ENCODE measurements at regions not wholly inside any gene's neighbourhood (a gene's known extent, or its start where the extent isn't known, plus 50 kb on each side); places are given as distances from the start of the nearest gene placed in this dataset.
A peak's percentile ranks its signal among the peaks of the same experiment; 100 is the strongest.

GRCh38 chr10:78209970-78210369 lies 176.3 kb downstream of the RPS24 start:
- Histone ChIP-seq H3K9me3 (no peaks in the 10 kb centered on the region), H3K4me1 (peaks cover 0 to 23% (median 2%) of the 10 kb centered on the region in 4 donors), H3K27ac (no peak overlapping the region), H3K36me3 (no peaks in the 10 kb centered on the region), H3K27me3 (no peaks in the 10 kb centered on the region), H3K4me3 (no peak overlapping the region)
- TF ChIP-seq EP300 (IDR thresholded peaks at IDR 0.05) (no peak), POLR2A (IDR thresholded peaks at IDR 0.05) (no peak), CTCF (IDR thresholded peaks at IDR 0.05) (no peak)
- no peak for DNase-seq (ENCODE audit: low spot score in 2 of 2)
- WGBS, 2 donors: 88 to 94% methylated on average over 4 of the region's 4 CpGs

GRCh38 chr10:78210548-78210947 lies 176.9 kb downstream of the RPS24 start:
- H3K4me3 ChIP-seq: no peak overlapping the region
- H3K9me3 ChIP-seq: no peaks in the 10 kb centered on the region
- no peak for DNase-seq (ENCODE audit: low spot score in 2 of 2)
- H3K4me1 ChIP-seq: peaks cover 0 to 29% (median 4%) of the 10 kb centered on the region in 4 donors
- H3K36me3 ChIP-seq: no peaks in the 10 kb centered on the region
- H3K27me3 ChIP-seq: no peaks in the 10 kb centered on the region
- WGBS, 2 donors: 91 to 95% methylated on average over 5 of the region's 5 CpGs
- H3K27ac ChIP-seq: no peak overlapping the region
- no peak for TF ChIP-seq POLR2A (IDR thresholded peaks at IDR 0.05)
- TF ChIP-seq EP300 (IDR thresholded peaks at IDR 0.05): no peak
- TF ChIP-seq CTCF (IDR thresholded peaks at IDR 0.05): no peak

- no peak overlapping the region for H3K27ac ChIP-seq
- no peak for DNase-seq (ENCODE audit: low spot score in 2 of 2)
- WGBS, 2 donors: 86 to 90% methylated on average over 5 to 6 of the region's 6 CpGs
- no peaks in the 10 kb centered on the region for H3K27me3 ChIP-seq
- H3K36me3 ChIP-seq: no peaks in the 10 kb centered on the region
- TF ChIP-seq POLR2A (IDR thresholded peaks at IDR 0.05) (no peak), EP300 (IDR thresholded peaks at IDR 0.05) (no peak), CTCF (IDR thresholded peaks at IDR 0.05) (no peak)
- H3K9me3 ChIP-seq: no peaks in the 10 kb centered on the region
- peaks cover 0 to 33% (median 6%) of the 10 kb centered on the region in 4 donors for H3K4me1 ChIP-seq
- no peak overlapping the region for H3K4me3 ChIP-seq
These were observed 177.3 kb downstream of the RPS24 start for GRCh38 chr10:78210976-78211375.

GRCh38 chr10:78211561-78212051 lies 177.9 kb downstream of the RPS24 start:
- H3K4me1 ChIP-seq: peaks cover 0 to 39% (median 7%) of the 10 kb centered on the region in 4 donors
- H3K27ac ChIP-seq: no peak overlapping the region
- H3K27me3 ChIP-seq: no peaks in the 10 kb centered on the region
- H3K9me3 ChIP-seq: no peaks in the 10 kb centered on the region
- 54 to 62% methylated on average over 6 of the region's 6 CpGs for WGBS, 2 donors
- TF ChIP-seq POLR2A (IDR thresholded peaks at IDR 0.05) (no peak), CTCF (IDR thresholded peaks at IDR 0.05) (peak; percentile 26 to 60 (median 35)), EP300 (IDR thresholded peaks at IDR 0.05) (no peak)
- peak in 1 of 2 donors; percentile 45 for DNase-seq (ENCODE audit: low spot score in 2 of 2)
- no peak overlapping the region for H3K4me3 ChIP-seq
- no peaks in the 10 kb centered on the region for H3K36me3 ChIP-seq

- Histone ChIP-seq H3K4me3 (no peak overlapping the region), H3K36me3 (no peaks in the 10 kb centered on the region), H3K27me3 (no peaks in the 10 kb centered on the region), H3K27ac (no peak overlapping the region), H3K4me1 (peaks cover 0 to 39% (median 7%) of the 10 kb centered on the region in 4 donors), H3K9me3 (no peaks in the 10 kb centered on the region)
- DNase-seq (ENCODE audit: low spot score in 2 of 2): no peak
- TF ChIP-seq EP300 (IDR thresholded peaks at IDR 0.05) (no peak), POLR2A (IDR thresholded peaks at IDR 0.05) (no peak), CTCF (IDR thresholded peaks at IDR 0.05) (no peak)
- WGBS, 2 donors: 70 to 84% methylated on average over 7 to 10 of the region's 10 CpGs
These were observed 178.6 kb downstream of the RPS24 start for GRCh38 chr10:78212060-78212785.

Measured in tibial nerve (tissue), 4 donors.